ENCODE measurements at regions not wholly inside any gene's neighbourhood (a gene's known extent, or its start where the extent isn't known, plus 50 kb on each side); places are given as distances from the start of the nearest gene placed in this dataset.

DNA sequence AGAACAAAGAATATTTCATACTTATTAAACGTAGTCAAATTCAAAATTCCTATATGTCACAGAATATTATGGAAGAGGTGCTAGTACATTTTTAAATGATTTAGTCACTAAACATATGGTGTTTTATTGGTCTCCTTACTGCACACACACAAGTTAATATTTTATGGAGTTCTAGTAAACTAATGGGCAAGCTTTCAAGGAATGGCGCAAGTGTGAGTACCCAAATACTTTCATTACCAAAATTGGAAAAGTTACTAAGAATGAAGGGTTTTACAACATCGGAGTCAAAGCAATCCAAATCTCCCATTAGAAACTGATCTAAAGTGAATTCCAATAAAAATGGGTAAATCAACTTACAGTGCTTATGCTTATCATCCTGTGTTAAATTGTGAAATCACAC is 921.9 kb downstream of the ADGRL2 start:
- WGBS, 2 donors: 92 to 94% methylated on average over 3 of the region's 3 CpGs

DNA sequence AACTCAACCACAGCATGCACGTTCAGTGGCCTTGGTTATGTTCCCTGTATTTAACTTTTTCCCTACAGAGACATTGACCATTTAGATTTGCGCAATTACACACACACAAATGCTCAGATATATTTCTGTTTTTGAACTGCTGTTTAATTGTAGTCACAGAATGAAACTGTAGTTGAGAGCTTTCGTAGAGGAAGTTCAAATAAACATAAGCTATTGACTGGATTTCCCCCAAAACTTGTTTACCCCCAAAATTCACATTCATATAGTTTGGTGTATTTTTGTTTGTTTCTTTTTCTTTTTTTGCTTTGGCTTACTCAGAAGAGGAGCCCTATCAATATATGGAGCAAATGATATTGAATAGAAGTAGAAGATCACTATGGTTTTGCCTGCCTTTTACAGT is 921.0 kb downstream of the ADGRL2 start:
- Histone ChIP-seq H3K4me1 (no peaks in the 10 kb centered on the region), H3K9me3 (no peaks in the 10 kb centered on the region), H3K27ac (no peak overlapping the region), H3K36me3 (no peaks in the 10 kb centered on the region), H3K27me3 (no peaks in the 10 kb centered on the region), H3K4me3 (no peak overlapping the region)
- intact Hi-C loops (cut with DNase I): no loop called here
- WGBS, 2 donors: 70 to 74% methylated on average over 3 of the region's 3 CpGs
- no peak for DNase-seq
- TF ChIP-seq, protein P1, sequence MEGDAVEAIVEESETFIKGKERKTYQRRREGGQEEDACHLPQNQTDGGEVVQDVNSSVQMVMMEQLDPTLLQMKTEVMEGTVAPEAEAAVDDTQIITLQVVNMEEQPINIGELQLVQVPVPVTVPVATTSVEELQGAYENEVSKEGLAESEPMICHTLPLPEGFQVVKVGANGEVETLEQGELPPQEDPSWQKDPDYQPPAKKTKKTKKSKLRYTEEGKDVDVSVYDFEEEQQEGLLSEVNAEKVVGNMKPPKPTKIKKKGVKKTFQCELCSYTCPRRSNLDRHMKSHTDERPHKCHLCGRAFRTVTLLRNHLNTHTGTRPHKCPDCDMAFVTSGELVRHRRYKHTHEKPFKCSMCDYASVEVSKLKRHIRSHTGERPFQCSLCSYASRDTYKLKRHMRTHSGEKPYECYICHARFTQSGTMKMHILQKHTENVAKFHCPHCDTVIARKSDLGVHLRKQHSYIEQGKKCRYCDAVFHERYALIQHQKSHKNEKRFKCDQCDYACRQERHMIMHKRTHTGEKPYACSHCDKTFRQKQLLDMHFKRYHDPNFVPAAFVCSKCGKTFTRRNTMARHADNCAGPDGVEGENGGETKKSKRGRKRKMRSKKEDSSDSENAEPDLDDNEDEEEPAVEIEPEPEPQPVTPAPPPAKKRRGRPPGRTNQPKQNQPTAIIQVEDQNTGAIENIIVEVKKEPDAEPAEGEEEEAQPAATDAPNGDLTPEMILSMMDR (IDR thresholded peaks at IDR 0.05): no peak
- TF ChIP-seq POLR2A (IDR thresholded peaks at IDR 0.05): no peak

More for the DNA sequence above, 921.9 kb downstream of the ADGRL2 start:
- no peak for TF ChIP-seq POLR2A (IDR thresholded peaks at IDR 0.05)
- TF ChIP-seq, protein P1 (IDR thresholded peaks at IDR 0.05): no peak
- no peak overlapping the region for H3K27ac ChIP-seq
- H3K9me3 ChIP-seq: no peaks in the 10 kb centered on the region
- no peak for DNase-seq
- H3K4me1 ChIP-seq: no peaks in the 10 kb centered on the region
- no peaks in the 10 kb centered on the region for H3K27me3 ChIP-seq
- no peak overlapping the region for H3K4me3 ChIP-seq
- H3K36me3 ChIP-seq: no peaks in the 10 kb centered on the region
- intact Hi-C loops (cut with DNase I): no loop called here

DNA sequence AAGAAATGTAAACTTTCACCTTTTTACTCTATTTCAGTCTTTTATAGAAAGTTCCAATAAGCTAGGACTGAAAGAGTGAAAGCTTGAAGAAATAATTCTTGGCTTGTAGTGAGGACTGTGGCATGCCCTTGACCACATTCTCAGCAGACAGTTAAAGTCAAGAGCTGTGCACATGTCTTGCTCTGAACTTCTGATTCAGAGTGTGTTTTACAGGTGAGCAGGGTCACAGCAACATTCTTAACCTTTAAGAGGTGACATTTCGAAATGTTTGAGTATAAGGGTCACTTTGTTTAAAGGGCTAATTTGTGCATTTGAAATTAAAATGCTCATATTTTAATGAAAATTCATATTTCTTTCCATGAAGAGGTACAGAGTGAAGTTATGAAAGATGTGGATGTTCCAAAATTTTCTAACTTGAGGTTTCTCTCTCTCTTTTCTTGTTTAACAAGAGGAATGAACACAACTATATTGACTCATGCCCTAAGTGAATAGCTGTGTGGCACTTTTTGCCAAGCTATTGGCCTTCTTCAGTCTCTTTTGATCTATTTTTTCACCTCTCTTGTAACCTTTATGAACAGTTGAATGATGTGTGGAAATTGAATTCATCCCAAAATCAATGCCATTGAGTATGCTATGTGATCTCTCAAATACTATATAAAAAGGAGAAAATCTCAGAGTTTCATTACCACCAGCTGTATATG is 918.1 kb downstream of the ADGRL2 start:
- WGBS, 2 donors: 74 to 100% methylated on average over 1 of the region's 1 CpG
- DNase-seq: no peak
- no peaks in the 10 kb centered on the region for H3K4me1 ChIP-seq

DNA sequence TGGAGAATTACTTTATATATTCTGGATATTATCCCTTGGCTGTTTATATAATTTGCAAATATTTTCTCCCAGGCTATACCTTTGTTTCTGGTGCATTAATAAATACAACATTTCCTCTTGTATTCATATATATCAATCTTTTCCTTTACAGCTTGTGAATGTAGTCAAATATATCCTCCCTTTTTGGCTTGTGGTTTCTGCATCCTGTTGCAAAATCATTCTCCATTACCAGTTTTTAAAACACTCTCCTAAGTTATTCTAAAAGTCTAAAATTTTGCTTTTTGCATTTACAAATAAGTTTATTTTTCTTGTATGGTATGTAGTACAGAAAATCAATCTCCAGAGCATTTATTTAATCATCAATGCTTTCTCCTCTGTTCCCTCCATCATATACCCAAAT is 909.4 kb downstream of the ADGRL2 start:
- TF ChIP-seq, protein P1 (IDR thresholded peaks at IDR 0.05): no peak
- no peak for TF ChIP-seq POLR2A (IDR thresholded peaks at IDR 0.05)
- intact Hi-C loops (cut with DNase I): no loop called here
- H3K27me3 ChIP-seq: no peaks in the 10 kb centered on the region

More for the DNA sequence above, 918.1 kb downstream of the ADGRL2 start:
- H3K4me3 ChIP-seq: no peak overlapping the region
- H3K36me3 ChIP-seq: no peaks in the 10 kb centered on the region
- no peaks in the 10 kb centered on the region for H3K27me3 ChIP-seq
- no peak overlapping the region for H3K27ac ChIP-seq
- intact Hi-C loops (cut with DNase I): no loop called here
- no peaks in the 10 kb centered on the region for H3K9me3 ChIP-seq
- TF ChIP-seq POLR2A (IDR thresholded peaks at IDR 0.05): no peak
- TF ChIP-seq, protein P1 (IDR thresholded peaks at IDR 0.05): no peak

DNA sequence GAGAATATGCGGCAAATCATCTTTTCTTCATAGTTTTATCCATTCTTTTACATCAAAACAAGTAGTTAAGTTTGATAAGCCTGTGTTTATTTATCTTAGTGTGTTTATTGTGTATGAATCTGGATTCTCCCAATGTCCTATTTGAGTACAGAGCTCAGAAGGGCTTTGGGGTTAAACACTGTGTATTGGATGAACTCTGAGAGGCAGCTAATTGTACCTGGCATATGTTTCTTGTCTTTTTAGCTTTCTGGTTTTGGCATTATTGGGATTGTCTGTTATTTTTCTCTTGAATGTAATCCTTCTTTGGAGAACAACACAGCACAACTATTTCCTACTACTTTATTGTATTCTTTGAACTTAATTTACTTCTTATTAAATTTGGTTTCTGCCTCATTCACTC is 906.9 kb downstream of the ADGRL2 start:
- H3K4me1 ChIP-seq: no peaks in the 10 kb centered on the region
- DNase-seq: no peak
- H3K4me3 ChIP-seq: no peak overlapping the region

More for the DNA sequence above, 909.4 kb downstream of the ADGRL2 start:
- Histone ChIP-seq H3K27ac (no peak overlapping the region), H3K9me3 (no peaks in the 10 kb centered on the region), H3K4me1 (no peaks in the 10 kb centered on the region), H3K4me3 (no peak overlapping the region), H3K36me3 (no peaks in the 10 kb centered on the region)
- DNase-seq: no peak

More for the DNA sequence above, 906.9 kb downstream of the ADGRL2 start:
- Histone ChIP-seq H3K36me3 (no peaks in the 10 kb centered on the region), H3K27ac (no peak overlapping the region), H3K9me3 (no peaks in the 10 kb centered on the region), H3K27me3 (no peaks in the 10 kb centered on the region)
- TF ChIP-seq POLR2A (IDR thresholded peaks at IDR 0.05): no peak
- TF ChIP-seq, protein P1 (IDR thresholded peaks at IDR 0.05): no peak
- 73 to 91% methylated on average over 1 of the region's 1 CpG for WGBS, 2 donors
- intact Hi-C loops (cut with DNase I): no loop called here
